D721Med (cell line): ENCODE measurements at regions not wholly inside any gene's neighbourhood (a gene's known extent, or its start where the extent isn't known, plus 50 kb on each side); places are given as distances from the start of the nearest gene placed in this dataset.
A peak's percentile ranks its signal among the peaks of the same experiment; 100 is the strongest.

ENCODE experiments used
- DNase-seq: peaks from one replicate; pipeline ENCODE4 v3.0.0; 2011; ENCODE audit warnings: low spot score; ENCODE audit not compliant: insufficient read length
- FAIRE-seq: peaks from 2 replicates; lab custom pipeline; 2011; peaks lifted over from hg19 to GRCh38; lab: Jason Lieb, UNC
- TF ChIP-seq, protein P1 (sequence below): IDR thresholded peaks from 2 replicates; pipeline ENCODE4 v1.5.1; 2012; ENCODE audit warnings: mild to moderate bottlenecking, control low read depth; ENCODE audit not compliant: insufficient read depth; ENCODE audit errors: missing control alignments

DNA sequence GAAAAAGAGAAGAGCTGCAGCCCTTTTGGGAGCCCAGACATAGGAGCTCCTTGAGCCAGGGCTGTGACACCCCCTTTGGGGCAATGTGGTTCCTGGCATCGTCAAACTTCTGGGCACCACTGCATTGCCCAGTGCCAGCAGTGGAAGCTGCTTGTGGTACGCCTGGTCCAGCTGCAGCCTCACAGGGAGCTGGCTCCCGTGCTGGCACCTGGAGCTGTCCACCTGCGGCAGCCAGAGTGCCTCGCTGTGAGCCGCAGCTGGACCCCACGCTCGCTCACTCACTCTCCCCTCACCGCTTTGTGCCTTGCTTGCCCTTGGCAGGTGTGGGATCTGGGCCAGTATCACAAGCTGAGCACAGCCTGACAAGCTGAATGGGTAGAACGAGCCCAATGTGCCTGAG lies 1150.8 kb upstream of the CDH6 start:
- FAIRE-seq: no peak
- TF ChIP-seq, protein P1, sequence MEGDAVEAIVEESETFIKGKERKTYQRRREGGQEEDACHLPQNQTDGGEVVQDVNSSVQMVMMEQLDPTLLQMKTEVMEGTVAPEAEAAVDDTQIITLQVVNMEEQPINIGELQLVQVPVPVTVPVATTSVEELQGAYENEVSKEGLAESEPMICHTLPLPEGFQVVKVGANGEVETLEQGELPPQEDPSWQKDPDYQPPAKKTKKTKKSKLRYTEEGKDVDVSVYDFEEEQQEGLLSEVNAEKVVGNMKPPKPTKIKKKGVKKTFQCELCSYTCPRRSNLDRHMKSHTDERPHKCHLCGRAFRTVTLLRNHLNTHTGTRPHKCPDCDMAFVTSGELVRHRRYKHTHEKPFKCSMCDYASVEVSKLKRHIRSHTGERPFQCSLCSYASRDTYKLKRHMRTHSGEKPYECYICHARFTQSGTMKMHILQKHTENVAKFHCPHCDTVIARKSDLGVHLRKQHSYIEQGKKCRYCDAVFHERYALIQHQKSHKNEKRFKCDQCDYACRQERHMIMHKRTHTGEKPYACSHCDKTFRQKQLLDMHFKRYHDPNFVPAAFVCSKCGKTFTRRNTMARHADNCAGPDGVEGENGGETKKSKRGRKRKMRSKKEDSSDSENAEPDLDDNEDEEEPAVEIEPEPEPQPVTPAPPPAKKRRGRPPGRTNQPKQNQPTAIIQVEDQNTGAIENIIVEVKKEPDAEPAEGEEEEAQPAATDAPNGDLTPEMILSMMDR: no peak
- no peak for DNase-seq

DNA sequence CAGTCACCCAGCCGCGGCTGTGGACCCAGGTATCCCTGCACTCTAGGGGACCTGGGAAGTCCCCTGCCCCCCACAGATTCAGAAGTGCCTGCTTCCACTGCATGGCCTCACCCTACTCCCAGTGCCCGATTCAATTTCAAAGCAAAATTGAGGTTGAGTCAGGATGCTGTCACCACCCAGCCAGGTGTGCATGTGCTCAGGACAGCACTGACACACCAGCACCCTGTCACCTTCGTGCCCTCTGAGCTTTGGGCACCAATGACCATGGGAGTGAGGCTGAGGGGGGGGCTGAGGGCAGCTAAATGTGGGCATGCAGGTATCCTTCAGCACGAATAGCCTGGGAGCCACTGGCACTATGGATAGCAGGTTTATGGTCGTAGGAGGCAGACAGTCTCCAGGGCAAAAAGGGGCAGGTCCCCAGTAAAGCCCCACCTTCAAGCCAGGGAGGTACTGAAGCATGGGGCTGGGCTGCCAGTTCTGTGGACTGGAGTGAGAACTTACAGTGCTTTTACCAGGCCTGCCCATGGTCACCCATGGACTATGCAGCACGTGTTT lies 1151.6 kb upstream of the CDH6 start:
- FAIRE-seq (no peak), DNase-seq (no peak)
- TF ChIP-seq, protein P1: no peak

DNA sequence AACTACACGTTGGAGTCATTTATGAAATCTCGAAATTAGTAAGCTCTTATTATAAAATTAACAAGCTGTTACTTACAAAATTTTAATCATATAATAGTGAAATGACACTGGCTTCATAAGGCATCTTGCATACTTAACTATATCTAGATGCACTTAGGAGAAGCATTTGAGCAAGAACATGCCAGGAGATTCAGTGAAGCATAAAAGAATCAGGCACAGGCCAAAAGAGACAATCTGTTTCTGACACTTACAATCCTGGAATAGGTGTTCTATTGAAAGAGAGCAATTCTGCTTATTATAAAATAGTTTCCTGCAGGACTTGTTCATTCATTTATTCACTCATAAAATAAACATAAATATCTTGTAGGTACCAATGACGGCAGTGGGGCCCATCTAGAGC lies 1152.2 kb upstream of the CDH6 start:
- FAIRE-seq: no peak
- TF ChIP-seq, protein P1: no peak

DNA sequence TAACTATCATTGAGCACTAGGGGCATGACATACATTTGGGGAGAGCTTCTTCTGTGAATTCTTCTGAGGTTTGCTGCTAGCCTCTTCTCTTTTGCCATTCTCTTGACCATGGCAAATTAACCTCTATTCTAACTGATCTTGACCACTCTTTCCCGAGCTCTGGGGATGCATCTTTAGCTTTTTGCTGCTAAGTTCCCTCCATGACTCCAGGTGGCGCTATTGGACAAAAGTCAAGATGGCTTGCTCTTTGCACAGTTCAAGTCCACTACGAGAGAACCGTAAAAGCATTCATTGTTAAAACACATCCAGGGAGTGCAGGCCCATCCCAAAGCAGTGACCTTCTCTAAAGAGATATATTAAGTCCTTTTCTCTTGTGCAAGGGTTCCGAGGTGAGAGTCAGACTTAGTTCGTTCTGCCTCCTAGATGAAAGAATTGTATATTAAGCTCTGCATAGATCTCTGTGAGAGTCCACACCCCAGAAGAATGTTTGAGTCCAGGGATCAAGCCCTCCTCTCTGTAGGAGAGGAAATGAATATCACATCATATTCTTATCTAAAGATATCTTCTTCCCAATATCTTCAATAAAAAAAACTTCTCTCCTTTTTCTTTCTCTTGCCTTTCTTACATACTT lies 1152.9 kb upstream of the CDH6 start:
- DNase-seq (no peak), FAIRE-seq (peak; percentile 68)
- TF ChIP-seq, protein P1: peak; percentile 90

More for the DNA sequence above, 1152.2 kb upstream of the CDH6 start:
- DNase-seq: no peak

DNA sequence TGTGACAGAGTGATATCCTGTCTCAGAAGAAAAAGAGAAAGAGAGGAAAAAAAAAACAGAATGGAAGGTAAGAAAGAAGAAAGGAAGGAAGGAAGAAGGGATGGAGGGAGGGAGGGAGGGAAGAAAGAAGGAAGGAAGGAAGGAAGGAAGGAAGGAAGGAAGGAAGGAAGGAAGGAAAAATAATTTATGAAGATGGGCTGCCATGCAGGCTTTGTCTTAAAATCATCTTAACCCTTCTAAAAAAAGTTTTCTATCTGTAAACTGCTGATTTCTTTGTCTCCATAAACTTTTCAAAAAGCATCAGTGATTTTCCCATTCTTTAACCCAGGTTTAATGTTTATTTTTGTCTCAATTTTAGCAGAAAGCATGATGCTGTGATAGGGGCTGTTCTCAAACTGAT lies 1154.1 kb upstream of the CDH6 start:
- DNase-seq: no peak
- no peak for FAIRE-seq
- TF ChIP-seq, protein P1: no peak

DNA sequence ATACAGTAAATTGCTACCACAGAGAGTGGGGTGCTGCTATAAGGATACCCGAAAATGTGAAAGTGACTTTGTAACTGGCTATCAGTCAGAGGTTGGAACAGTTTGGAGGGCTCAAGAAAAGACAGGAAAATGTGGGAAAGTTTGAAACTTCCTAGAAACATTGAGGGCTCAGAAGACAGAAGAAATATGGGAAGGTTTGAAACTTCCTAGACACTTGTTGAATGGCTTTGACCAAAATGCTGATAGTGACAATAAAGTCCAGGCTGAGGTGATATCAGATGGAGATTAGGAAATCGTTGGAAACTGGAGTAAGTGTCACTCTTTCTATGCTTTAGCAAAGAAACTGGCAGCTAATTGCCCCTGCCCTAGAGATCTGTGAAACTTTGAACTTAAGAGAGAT lies 1158.6 kb upstream of the CDH6 start:
- FAIRE-seq (no peak), DNase-seq (no peak)
- TF ChIP-seq, protein P1: no peak

DNA sequence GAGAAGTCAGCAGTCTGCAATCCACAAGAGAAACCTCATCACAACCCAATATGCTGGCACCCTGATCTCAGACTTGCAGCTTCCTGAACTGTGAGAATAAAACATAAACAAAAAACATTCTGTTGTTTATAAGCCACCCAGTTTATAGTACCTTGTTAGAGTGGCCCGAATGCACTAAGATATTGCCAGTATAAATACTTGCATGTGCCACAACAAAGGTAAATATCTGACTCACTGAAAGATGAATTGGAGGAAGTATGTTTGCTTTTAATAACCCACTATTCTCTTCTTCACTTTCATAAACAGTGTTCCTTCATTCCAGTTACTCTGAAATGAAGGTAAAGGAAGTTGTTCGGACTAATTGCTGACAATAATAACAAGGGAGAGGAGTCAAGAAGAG lies 1163.4 kb upstream of the CDH6 start:
- DNase-seq: no peak
- no peak for FAIRE-seq
- TF ChIP-seq, protein P1: no peak
